GM23338 (cell line): ENCODE measurements at regions not wholly inside any gene's neighbourhood (a gene's known extent, or its start where the extent isn't known, plus 50 kb on each side); places are given as distances from the start of the nearest gene placed in this dataset.

ENCODE experiments used
- CREB1 ChIP-seq: fragments of 250-450 bp; sonication (Bioruptor Pico); IDR thresholded peaks from 2 replicates; pipeline ENCODE4 v1.5.0; 2020; ENCODE audit warnings: low read depth, mild to moderate bottlenecking, moderate library complexity
- EZH2 ChIP-seq: fragments of 200-600 bp; sonication (generic); IDR thresholded peaks from one replicate; pipeline ENCODE4 v1.8.0; 2017; ENCODE audit warnings: antibody characterized with exemption, mild to moderate bottlenecking, low read depth; ENCODE audit not compliant: unreplicated experiment
- EZH2phosphoT487 ChIP-seq: fragments of 200-600 bp; sonication (generic); IDR thresholded peaks from one replicate; pipeline ENCODE4 v1.8.1; 2018; ENCODE audit warnings: antibody characterized with exemption; ENCODE audit not compliant: unreplicated experiment
- TF ChIP-seq, protein P1 (sequence below), 2 experiments: fragments of 200-600 bp in 1 of 2; sonication (generic) in 1 of 2; conservative IDR thresholded peaks; 2 replicates each; pipeline versions ENCODE4 v1.5.1 to v1.6.1; 2016 to 2017; ENCODE audit warnings: antibody characterized with exemption in 2 of 2, low read depth in 2 of 2, mild to moderate bottlenecking in 2 of 2, moderate library complexity in 1 of 2
- TF ChIP-seq, protein P2 (sequence below): IDR thresholded peaks from one replicate; pipeline ENCODE4 v1.6.1; 2018; ENCODE audit warnings: antibody characterized with exemption; ENCODE audit not compliant: unreplicated experiment

DNA sequence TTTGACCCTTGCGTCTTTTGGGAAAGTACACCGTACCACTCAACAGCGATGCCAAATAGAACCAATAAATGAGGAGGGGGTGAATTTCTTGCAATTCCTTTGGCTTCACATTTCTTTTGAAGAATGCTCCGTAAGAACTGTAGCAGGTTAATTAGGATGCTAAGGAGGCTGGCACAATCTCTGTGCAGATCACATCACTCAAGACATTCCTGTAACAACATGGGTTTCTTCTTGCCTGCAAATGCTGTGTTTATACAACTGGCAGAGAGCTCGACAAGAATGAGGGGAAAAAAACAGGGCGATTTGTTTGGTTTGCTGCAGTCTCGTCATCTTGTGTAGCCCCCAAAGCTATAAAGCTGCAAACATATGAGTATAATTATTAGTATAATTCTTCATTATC, 424.8 kb upstream of the DCC start:
- TF ChIP-seq, protein P1, sequence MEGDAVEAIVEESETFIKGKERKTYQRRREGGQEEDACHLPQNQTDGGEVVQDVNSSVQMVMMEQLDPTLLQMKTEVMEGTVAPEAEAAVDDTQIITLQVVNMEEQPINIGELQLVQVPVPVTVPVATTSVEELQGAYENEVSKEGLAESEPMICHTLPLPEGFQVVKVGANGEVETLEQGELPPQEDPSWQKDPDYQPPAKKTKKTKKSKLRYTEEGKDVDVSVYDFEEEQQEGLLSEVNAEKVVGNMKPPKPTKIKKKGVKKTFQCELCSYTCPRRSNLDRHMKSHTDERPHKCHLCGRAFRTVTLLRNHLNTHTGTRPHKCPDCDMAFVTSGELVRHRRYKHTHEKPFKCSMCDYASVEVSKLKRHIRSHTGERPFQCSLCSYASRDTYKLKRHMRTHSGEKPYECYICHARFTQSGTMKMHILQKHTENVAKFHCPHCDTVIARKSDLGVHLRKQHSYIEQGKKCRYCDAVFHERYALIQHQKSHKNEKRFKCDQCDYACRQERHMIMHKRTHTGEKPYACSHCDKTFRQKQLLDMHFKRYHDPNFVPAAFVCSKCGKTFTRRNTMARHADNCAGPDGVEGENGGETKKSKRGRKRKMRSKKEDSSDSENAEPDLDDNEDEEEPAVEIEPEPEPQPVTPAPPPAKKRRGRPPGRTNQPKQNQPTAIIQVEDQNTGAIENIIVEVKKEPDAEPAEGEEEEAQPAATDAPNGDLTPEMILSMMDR (conservative IDR thresholded peaks at IDR 0.05; ENCODE audit: low read depth in 2 of 2), result no peak
- TF ChIP-seq EZH2 (no peak), EZH2phosphoT487 (no peak), CREB1 (CRISPR knock-in tag) (no peak)
- TF ChIP-seq, protein P2, sequence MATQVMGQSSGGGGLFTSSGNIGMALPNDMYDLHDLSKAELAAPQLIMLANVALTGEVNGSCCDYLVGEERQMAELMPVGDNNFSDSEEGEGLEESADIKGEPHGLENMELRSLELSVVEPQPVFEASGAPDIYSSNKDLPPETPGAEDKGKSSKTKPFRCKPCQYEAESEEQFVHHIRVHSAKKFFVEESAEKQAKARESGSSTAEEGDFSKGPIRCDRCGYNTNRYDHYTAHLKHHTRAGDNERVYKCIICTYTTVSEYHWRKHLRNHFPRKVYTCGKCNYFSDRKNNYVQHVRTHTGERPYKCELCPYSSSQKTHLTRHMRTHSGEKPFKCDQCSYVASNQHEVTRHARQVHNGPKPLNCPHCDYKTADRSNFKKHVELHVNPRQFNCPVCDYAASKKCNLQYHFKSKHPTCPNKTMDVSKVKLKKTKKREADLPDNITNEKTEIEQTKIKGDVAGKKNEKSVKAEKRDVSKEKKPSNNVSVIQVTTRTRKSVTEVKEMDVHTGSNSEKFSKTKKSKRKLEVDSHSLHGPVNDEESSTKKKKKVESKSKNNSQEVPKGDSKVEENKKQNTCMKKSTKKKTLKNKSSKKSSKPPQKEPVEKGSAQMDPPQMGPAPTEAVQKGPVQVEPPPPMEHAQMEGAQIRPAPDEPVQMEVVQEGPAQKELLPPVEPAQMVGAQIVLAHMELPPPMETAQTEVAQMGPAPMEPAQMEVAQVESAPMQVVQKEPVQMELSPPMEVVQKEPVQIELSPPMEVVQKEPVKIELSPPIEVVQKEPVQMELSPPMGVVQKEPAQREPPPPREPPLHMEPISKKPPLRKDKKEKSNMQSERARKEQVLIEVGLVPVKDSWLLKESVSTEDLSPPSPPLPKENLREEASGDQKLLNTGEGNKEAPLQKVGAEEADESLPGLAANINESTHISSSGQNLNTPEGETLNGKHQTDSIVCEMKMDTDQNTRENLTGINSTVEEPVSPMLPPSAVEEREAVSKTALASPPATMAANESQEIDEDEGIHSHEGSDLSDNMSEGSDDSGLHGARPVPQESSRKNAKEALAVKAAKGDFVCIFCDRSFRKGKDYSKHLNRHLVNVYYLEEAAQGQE, result no peak
